ENCODE measurements at regions not wholly inside any gene's neighbourhood (a gene's known extent, or its start where the extent isn't known, plus 50 kb on each side); places are given as distances from the start of the nearest gene placed in this dataset.
A peak's percentile ranks its signal among the peaks of the same experiment; 100 is the strongest.

DNA sequence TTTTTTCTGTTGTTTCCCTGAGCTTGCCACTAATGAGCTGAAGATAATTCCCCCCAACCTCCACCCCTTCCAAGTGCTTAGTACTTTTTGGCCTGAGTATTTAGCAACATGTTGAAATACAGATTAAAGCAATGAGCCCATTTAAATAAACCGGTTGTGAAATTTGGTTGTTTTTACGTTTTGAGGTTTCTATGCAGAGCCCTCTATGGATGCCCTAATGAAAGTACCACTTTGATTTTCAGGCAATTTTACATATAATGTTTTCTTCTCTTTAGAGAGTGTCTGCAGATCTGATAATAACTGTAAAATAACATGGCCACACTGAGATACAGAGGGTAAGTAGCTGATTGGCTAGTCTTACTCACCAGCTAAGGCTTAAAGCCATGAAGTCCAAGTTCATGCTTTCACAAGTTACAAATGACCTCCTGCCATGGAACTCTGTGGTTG lies 139.4 kb upstream of the SLC7A14 start:
- H3K4me3 ChIP-seq (ENCODE audit: low read depth, low read length) = no peak overlapping the region
- TF ChIP-seq, protein P1, sequence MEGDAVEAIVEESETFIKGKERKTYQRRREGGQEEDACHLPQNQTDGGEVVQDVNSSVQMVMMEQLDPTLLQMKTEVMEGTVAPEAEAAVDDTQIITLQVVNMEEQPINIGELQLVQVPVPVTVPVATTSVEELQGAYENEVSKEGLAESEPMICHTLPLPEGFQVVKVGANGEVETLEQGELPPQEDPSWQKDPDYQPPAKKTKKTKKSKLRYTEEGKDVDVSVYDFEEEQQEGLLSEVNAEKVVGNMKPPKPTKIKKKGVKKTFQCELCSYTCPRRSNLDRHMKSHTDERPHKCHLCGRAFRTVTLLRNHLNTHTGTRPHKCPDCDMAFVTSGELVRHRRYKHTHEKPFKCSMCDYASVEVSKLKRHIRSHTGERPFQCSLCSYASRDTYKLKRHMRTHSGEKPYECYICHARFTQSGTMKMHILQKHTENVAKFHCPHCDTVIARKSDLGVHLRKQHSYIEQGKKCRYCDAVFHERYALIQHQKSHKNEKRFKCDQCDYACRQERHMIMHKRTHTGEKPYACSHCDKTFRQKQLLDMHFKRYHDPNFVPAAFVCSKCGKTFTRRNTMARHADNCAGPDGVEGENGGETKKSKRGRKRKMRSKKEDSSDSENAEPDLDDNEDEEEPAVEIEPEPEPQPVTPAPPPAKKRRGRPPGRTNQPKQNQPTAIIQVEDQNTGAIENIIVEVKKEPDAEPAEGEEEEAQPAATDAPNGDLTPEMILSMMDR (IDR thresholded peaks at IDR 0.05; ENCODE audit: insufficient read depth, low read depth, low read length) = peak; percentile 17
- peak; percentile 87 for DNase-seq (ENCODE audit: low read depth)

- peak; percentile 68 for DNase-seq (ENCODE audit: low read depth)
Measured at GRCh38 chr3:170724599-170725280, 138.9 kb upstream of the SLC7A14 start.

GRCh38 chr3:170723241-170723640 lies 137.4 kb upstream of the SLC7A14 start:
- TF ChIP-seq, protein P1 (IDR thresholded peaks at IDR 0.05; ENCODE audit: insufficient read depth, low read depth, low read length) = no peak
- DNase-seq (ENCODE audit: low read depth) = no peak
- H3K4me3 ChIP-seq (ENCODE audit: low read depth, low read length) = no peak overlapping the region

More at GRCh38 chr3:170724599-170725280, 138.9 kb upstream of the SLC7A14 start:
- no peak overlapping the region for H3K4me3 ChIP-seq (ENCODE audit: low read depth, low read length)
- TF ChIP-seq, protein P1 (IDR thresholded peaks at IDR 0.05; ENCODE audit: insufficient read depth, low read depth, low read length) = no peak

- TF ChIP-seq, protein P1 (IDR thresholded peaks at IDR 0.05; ENCODE audit: insufficient read depth, low read depth, low read length) = no peak
- DNase-seq (ENCODE audit: low read depth) = no peak
- no peak overlapping the region for H3K4me3 ChIP-seq (ENCODE audit: low read depth, low read length)
Measured at GRCh38 chr3:170721563-170721962, 135.7 kb upstream of the SLC7A14 start.

DNA sequence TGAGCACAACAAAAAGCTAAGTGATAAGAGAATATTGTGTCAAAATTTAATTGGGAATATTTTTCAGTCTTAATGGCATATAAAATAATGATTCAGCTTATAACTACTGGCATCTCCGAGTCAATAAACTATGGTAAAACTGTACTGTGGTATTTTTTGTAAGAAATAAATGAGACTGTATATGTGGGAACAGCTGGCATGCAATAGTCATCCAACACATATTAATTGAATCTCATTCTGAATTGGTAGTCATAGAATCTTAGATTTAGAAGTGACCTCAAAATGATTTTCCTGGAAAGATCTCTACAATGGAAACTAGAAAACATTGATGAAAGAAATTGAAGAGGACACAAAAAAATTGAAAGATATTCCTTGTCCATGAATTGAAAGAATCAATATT lies 133.4 kb upstream of the SLC7A14 start:
- H3K4me3 ChIP-seq (ENCODE audit: low read depth, low read length) = no peak overlapping the region
- DNase-seq (ENCODE audit: low read depth) = no peak
- TF ChIP-seq, protein P1 (IDR thresholded peaks at IDR 0.05; ENCODE audit: insufficient read depth, low read depth, low read length) = no peak

DNA sequence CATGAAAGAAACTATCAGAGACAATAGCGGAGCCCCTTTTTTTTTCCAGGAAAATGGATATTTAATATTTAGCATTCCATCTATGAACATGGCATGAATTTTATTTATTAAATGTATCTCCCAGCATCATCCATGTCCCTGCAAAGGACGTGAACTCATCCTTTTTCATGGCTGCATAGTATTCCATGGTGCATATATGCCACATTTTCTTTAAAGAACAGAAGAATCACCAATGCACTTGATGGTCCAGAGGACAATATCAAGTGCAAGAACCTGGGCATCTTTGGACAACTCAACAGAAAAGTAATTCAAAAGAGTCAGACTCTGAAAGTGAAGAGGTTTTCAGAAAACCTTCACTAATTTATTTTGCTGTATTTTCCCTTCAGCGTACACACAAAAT lies 133.0 kb upstream of the SLC7A14 start:
- DNase-seq (ENCODE audit: low read depth) = no peak
- no peak overlapping the region for H3K4me3 ChIP-seq (ENCODE audit: low read depth, low read length)
- TF ChIP-seq, protein P1 (IDR thresholded peaks at IDR 0.05; ENCODE audit: insufficient read depth, low read depth, low read length) = no peak
